B cell (primary cell): ENCODE measurements at regions not wholly inside any gene's neighbourhood (a gene's known extent, or its start where the extent isn't known, plus 50 kb on each side); places are given as distances from the start of the nearest gene placed in this dataset.
"Not testable (repeated sequence)": the region's sequence is repeated elsewhere in the genome, so short reads cannot be mapped to it uniquely, and the experiment has no call there.

Experiments used
- ATAC-seq: fragments of 200-7000 bp; cut with Tn5 transposase; one replicate; pipeline ENCODE4 v1.10.0; 2021; ENCODE audit warnings: low read depth, mild to moderate bottlenecking, moderate number of reproducible peaks, moderate library complexity
- CTCF ChIA-PET: fragments of 350-600 bp; sonication (Branson Sonifier 250); formaldehyde crosslinking; loops from one replicate; lab custom pipeline; 2021; ENCODE audit warnings: antibody characterized with exemption, inconsistent platforms; lab: Charles Lee
- POLR2A ChIA-PET: fragments of 350-600 bp; sonication (Branson Sonifier 250); formaldehyde crosslinking; loops from one replicate; lab custom pipeline; 2021; ENCODE audit warnings: antibody characterized with exemption; lab: Charles Lee
- DNase-seq: peaks from one replicate; pipeline ENCODE4 v3.0.0; 2013
- H2AFZ ChIP-seq: 2 replicates; pipeline ENCODE4 v1.6.1; 2012; ENCODE audit warnings: mild to moderate bottlenecking, low read depth, low read length; ENCODE audit not compliant: insufficient read depth, poor library complexity, severe bottlenecking
- H3K27ac ChIP-seq, 2 donors: 1 replicate in 1 of 2; 2 replicates in 1 of 2; pipeline ENCODE4 v1.5.1; 2012 to 2013; ENCODE audit warnings: low read length in 2 of 2, mild to moderate bottlenecking in 2 of 2, moderate library complexity in 1 of 2
- H3K27me3 ChIP-seq, 4 experiments: fragments of 200-600 bp in 1 of 4; sonication (generic) in 1 of 4; replicated peaks in 1 of 4; 1 replicate in 2 of 4; 2 replicates in 2 of 4; pipeline versions ENCODE4 v1.6.1 to v1.7.0; 2013 to 2016; ENCODE audit warnings: low read length in 3 of 4, mild to moderate bottlenecking in 2 of 4, mixed read lengths in 1 of 4, moderate library complexity in 1 of 4; ENCODE audit not compliant: insufficient read depth in 4 of 4, control insufficient read depth in 3 of 4; ENCODE audit errors: control extremely low read depth in 1 of 4
- H3K36me3 ChIP-seq, 2 experiments: replicated peaks in 1 of 2; 1 replicate in 1 of 2; 2 replicates in 1 of 2; pipeline versions ENCODE4 v1.6.1 to v1.7.1; 2013; ENCODE audit warnings: low read length in 1 of 2; ENCODE audit not compliant: insufficient read depth in 2 of 2, control insufficient read depth in 1 of 2; ENCODE audit errors: control extremely low read depth in 1 of 2, extremely low read depth in 1 of 2
- H3K4me1 ChIP-seq, 2 donors: fragments of 200-600 bp in 1 of 2; sonication (generic) in 1 of 2; 1 replicate in 1 of 2; 2 replicates in 1 of 2; pipeline versions ENCODE4 v1.5.1 to v1.6.1; 2013 to 2017; ENCODE audit warnings: low read length in 2 of 2; ENCODE audit not compliant: control insufficient read depth in 2 of 2, insufficient read depth in 2 of 2
- H3K4me2 ChIP-seq: replicated peaks from 2 replicates; pipeline ENCODE3; 2012; ENCODE audit warnings: mild to moderate bottlenecking, low read depth, low read length; ENCODE audit not compliant: poor library complexity, severe bottlenecking
- H3K4me3 ChIP-seq, 5 experiments: fragments of 200-600 bp in 1 of 5; sonication (generic) in 1 of 5; 1 replicate in 3 of 5; 2 replicates in 2 of 5; pipeline versions ENCODE4 v1.5.1 to v1.7.0; 2011 to 2016; ENCODE audit warnings: low read length in 4 of 5, mild to moderate bottlenecking in 4 of 5, low read depth in 2 of 5, control low read depth in 1 of 5, moderate library complexity in 1 of 5; ENCODE audit not compliant: insufficient read depth in 1 of 5; ENCODE audit errors: control extremely low read depth in 1 of 5, extremely low read depth in 1 of 5
- H3K79me2 ChIP-seq: fragments of 200-600 bp; sonication (generic); one replicate; pipeline ENCODE4 v1.6.0; 2016; ENCODE audit warnings: low read length; ENCODE audit not compliant: control insufficient read depth, insufficient read depth
- H3K9ac ChIP-seq: fragments of 200-600 bp; sonication (generic); 2 replicates; pipeline ENCODE4 v1.6.1; 2017; ENCODE audit warnings: mild to moderate bottlenecking, low read length, moderate library complexity
- H3K9me3 ChIP-seq, 3 donors: one replicate each; pipeline versions ENCODE4 v1.6.1 to v1.7.1; 2013; ENCODE audit warnings: low read length in 2 of 3; ENCODE audit not compliant: control insufficient read depth in 2 of 3, insufficient read depth in 1 of 3; ENCODE audit errors: control extremely low read depth in 1 of 3
- H4K20me1 ChIP-seq: 2 replicates; pipeline ENCODE4 v1.6.0; 2012; ENCODE audit warnings: mild to moderate bottlenecking, low read length; ENCODE audit not compliant: insufficient read depth, control insufficient read depth, poor library complexity, severe bottlenecking
- H3K27ac Mint-ChIP-seq: one replicate; pipeline ENCODE4 v1.8.0; 2021; ENCODE audit warnings: mixed read lengths
- H3K27me3 Mint-ChIP-seq: one replicate; pipeline ENCODE4 v1.8.0; 2021; ENCODE audit warnings: mixed read lengths
- H3K4me1 Mint-ChIP-seq: one replicate; pipeline ENCODE4 v1.8.0; 2021; ENCODE audit warnings: mixed read lengths
- H3K4me3 Mint-ChIP-seq: one replicate; pipeline ENCODE4 v1.8.0; 2021; ENCODE audit warnings: mixed read lengths
- H3K9me3 Mint-ChIP-seq: one replicate; pipeline ENCODE4 v1.8.0; 2022; ENCODE audit warnings: mixed read lengths; ENCODE audit not compliant: insufficient read depth
- CTCF ChIP-seq: fragments of 200-600 bp; IDR thresholded peaks from one replicate; pipeline ENCODE4 v1.8.0; 2022; ENCODE audit warnings: antibody characterized with exemption, mild to moderate bottlenecking
- EZH2 ChIP-seq: IDR thresholded peaks from 2 replicates; pipeline ENCODE4 v1.6.1; 2012; ENCODE audit warnings: borderline replicate concordance, low read depth, mild to moderate bottlenecking, moderate library complexity, low read length; ENCODE audit not compliant: insufficient read depth, poor library complexity, severe bottlenecking
- WGBS: methylation state at CpG from one replicate; pipeline ENCODE4 v1.1.5; 2013; ENCODE audit warnings: missing lambda C conversion rate; ENCODE audit not compliant: insufficient coverage; 5-methylcytosine and 5-hydroxymethylcytosine counted together
- intact Hi-C: fragments of 100-400 bp; cut with micrococcal nuclease; formaldehyde crosslinking; loops from one replicate; pipeline ENCODE4 v1.10.0; 2022

- DNase-seq = no peak
- intact Hi-C loops = no loop called here
- no peaks in the 10 kb centered on the region for H3K27me3 Mint-ChIP-seq
- Histone ChIP-seq H4K20me1 (no peaks in the 10 kb centered on the region), H3K4me2 (no peak overlapping the region), H3K4me3 (no peak overlapping the region), H3K27ac (no peak overlapping the region), H2AFZ (no peak overlapping the region), H3K79me2 (no peaks in the 10 kb centered on the region), H3K36me3 (no peaks in the 10 kb centered on the region), H3K9ac (no peak overlapping the region), H3K9me3 (no peaks in the 10 kb centered on the region), H3K27me3 (no peaks in the 10 kb centered on the region), H3K4me1 (no peaks in the 10 kb centered on the region)
- peaks cover 2% of the 10 kb centered on the region for H3K9me3 Mint-ChIP-seq
- H3K27ac Mint-ChIP-seq = no peak overlapping the region
- no peak for TF ChIP-seq EZH2
- TF ChIP-seq CTCF = no peak
- no peak overlapping the region for H3K4me3 Mint-ChIP-seq
- POLR2A ChIA-PET = no interaction called here
- no peaks in the 10 kb centered on the region for H3K4me1 Mint-ChIP-seq
- ATAC-seq = no peak
- CTCF ChIA-PET = no interaction called here
These were observed 1325.8 kb upstream of the ALCAM start for GRCh38 chr3:104040896-104041295.

- POLR2A ChIA-PET, H3K9me3 ChIP-seq, H3K27me3 ChIP-seq, H3K4me3 ChIP-seq, H3K27me3 Mint-ChIP-seq, H3K4me2 ChIP-seq, CTCF ChIA-PET, H3K4me3 Mint-ChIP-seq, H3K27ac Mint-ChIP-seq, H3K79me2 ChIP-seq, DNase-seq, ATAC-seq, H2AFZ ChIP-seq, H3K9ac ChIP-seq, intact Hi-C loops, H3K4me1 Mint-ChIP-seq, H4K20me1 ChIP-seq, H3K9me3 Mint-ChIP-seq, H3K4me1 ChIP-seq, H3K27ac ChIP-seq, H3K36me3 ChIP-seq: not testable (repeated sequence)
- no CpG with 5 or more reads among the region's 5 CpGs for WGBS
These were observed 1323.6 kb upstream of the ALCAM start for GRCh38 chr3:104043001-104043543.
